Hematopoietic multipotent progenitor cell (in vitro differentiated cells): ENCODE measurements at regions not wholly inside any gene's neighbourhood (a gene's known extent, or its start where the extent isn't known, plus 50 kb on each side); places are given as distances from the start of the nearest gene placed in this dataset.
"Not testable (repeated sequence)": the region's sequence is repeated elsewhere in the genome, so short reads cannot be mapped to it uniquely, and the experiment has no call there.

Experiments used
- DNase-seq, 3 donors: peaks; one replicate each; pipeline ENCODE4 v3.0.0-alpha.2; 2011 to 2015; ENCODE audit warnings: low read depth in 2 of 3, low spot score in 2 of 3

GRCh38 chr17:70677783-70678647 is 508.7 kb downstream of the KCNJ2 start:
- DNase-seq, result peak in 1 of 3 donors; percentile 14

GRCh38 chr17:70678889-70679288 is 509.6 kb downstream of the KCNJ2 start:
- DNase-seq, result no peak

GRCh38 chr17:70683936-70684335 is 514.6 kb downstream of the KCNJ2 start:
- no peak for DNase-seq

GRCh38 chr17:70687421-70687820 is 518.1 kb downstream of the KCNJ2 start:
- DNase-seq, result no peak

- DNase-seq, result no peak
These were observed 521.8 kb downstream of the KCNJ2 start for GRCh38 chr17:70691150-70691549.

- no peak for DNase-seq
These were observed 530.1 kb downstream of the KCNJ2 start for GRCh38 chr17:70699408-70699807.

GRCh38 chr17:70702683-70703255 is 533.4 kb downstream of the KCNJ2 start:
- DNase-seq, result no peak

- DNase-seq, result no peak
These were observed 540.3 kb downstream of the KCNJ2 start for GRCh38 chr17:70709596-70709995.

GRCh38 chr17:70713694-70714093 is 544.4 kb downstream of the KCNJ2 start:
- DNase-seq, result no peak

- no peak for DNase-seq
These were observed 547.2 kb downstream of the KCNJ2 start for GRCh38 chr17:70716551-70716950.

GRCh38 chr17:70717042-70717441 is 547.7 kb downstream of the KCNJ2 start:
- DNase-seq, result no peak

GRCh38 chr17:70736375-70736957 is 567.1 kb downstream of the KCNJ2 start:
- DNase-seq, result no peak

- no peak for DNase-seq
These were observed 569.7 kb downstream of the KCNJ2 start for GRCh38 chr17:70739065-70739464.

GRCh38 chr17:70746574-70746973 is 577.2 kb downstream of the KCNJ2 start:
- DNase-seq, result not testable (repeated sequence)

- no peak for DNase-seq
These were observed 581.7 kb downstream of the KCNJ2 start for GRCh38 chr17:70750983-70751382.

GRCh38 chr17:70752461-70752860 is 583.1 kb downstream of the KCNJ2 start:
- not testable (repeated sequence) for DNase-seq

- DNase-seq, result no peak
These were observed 583.7 kb downstream of the KCNJ2 start for GRCh38 chr17:70752966-70753467.

- DNase-seq, result no peak
These were observed 593.7 kb downstream of the KCNJ2 start for GRCh38 chr17:70763018-70763417.

GRCh38 chr17:70767102-70767701 is 597.9 kb downstream of the KCNJ2 start:
- peak in 2 of 3 donors; percentile 9 to 56 for DNase-seq

GRCh38 chr17:70769956-70770355 is 600.6 kb downstream of the KCNJ2 start:
- DNase-seq, result no peak

GRCh38 chr17:70771804-70772386 is 602.6 kb downstream of the KCNJ2 start:
- DNase-seq, result no peak
